ENCODE measurements at regions not wholly inside any gene's neighbourhood (a gene's known extent, or its start where the extent isn't known, plus 50 kb on each side); places are given as distances from the start of the nearest gene placed in this dataset.
A peak's percentile ranks its signal among the peaks of the same experiment; 100 is the strongest.

DNA sequence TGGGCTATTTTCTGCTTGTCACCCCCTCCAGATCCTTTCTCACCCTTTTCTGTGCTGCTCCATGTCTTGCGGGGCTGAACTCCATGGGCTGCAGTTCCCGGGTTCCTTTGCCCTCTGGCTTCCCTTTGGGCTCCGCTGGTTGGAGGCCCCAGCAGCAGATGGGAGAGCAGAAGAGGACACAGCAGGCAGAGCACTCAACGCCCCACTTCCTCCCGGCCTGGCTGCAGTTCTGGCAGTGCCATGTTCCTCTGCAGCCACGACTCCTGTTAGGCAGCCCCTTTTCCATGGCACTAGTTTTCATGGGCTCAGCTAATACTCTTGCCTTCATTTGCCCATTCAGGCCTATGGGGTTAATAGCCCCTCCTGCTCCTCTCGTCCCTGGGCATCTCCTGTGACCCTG is 127.1 kb downstream of the TENT5C start:
- no peak overlapping the region for H4K5ac ChIP-seq (ENCODE audit: insufficient read length, low read depth, low read length)
- no peaks in the 10 kb centered on the region for H3K23me2 ChIP-seq (ENCODE audit: low read depth, low read length)
- H3K18ac ChIP-seq (ENCODE audit: extremely low read depth, low read length), result no peak overlapping the region
- no peak overlapping the region for H3K27ac ChIP-seq (ENCODE audit: low read depth, low read length)
- no peak overlapping the region for H3K4me2 ChIP-seq (ENCODE audit: insufficient read depth in 1 of 2, low read depth in 2 of 2, low read length in 2 of 2)
- H3K79me2 ChIP-seq (ENCODE audit: control insufficient read depth in 1 of 2, insufficient read depth in 2 of 2, low read length in 2 of 2), result no peaks in the 10 kb centered on the region
- no peak overlapping the region for H2BK120ac ChIP-seq (replicated peaks; ENCODE audit: low read depth, low read length)
- no peak overlapping the region for H4K91ac ChIP-seq (replicated peaks; ENCODE audit: insufficient read length, low read length)
- H3K36me3 ChIP-seq (ENCODE audit: control insufficient read depth in 2 of 4, insufficient read depth in 4 of 4, low read length in 3 of 4), result no peaks in the 10 kb centered on the region
- ChIA-PET CTCF (ENCODE audit: partially characterized antibody) (interaction anchor here (1.6 to 2.8 kb wide), 2 partner anchors 21 kb away, joined by 8 to 12 read pairs; no protein-coding TSS in a partner anchor), POLR2A (ENCODE audit: partially characterized antibody) (no interaction called here)
- no peaks in the 10 kb centered on the region for H3K27me3 ChIP-seq (replicated peaks in 1 of 4; ENCODE audit: control insufficient read depth in 3 of 4, extremely low read depth in 1 of 4, insufficient read depth in 3 of 4, low read length in 3 of 4)
- no peak overlapping the region for H2AFZ ChIP-seq (ENCODE audit: low read length)
- H2BK20ac ChIP-seq (ENCODE audit: low read length), result no peak overlapping the region
- H2BK12ac ChIP-seq (ENCODE audit: low read depth, low read length), result no peak overlapping the region
- no peaks in the 10 kb centered on the region for H4K20me1 ChIP-seq (replicated peaks in 1 of 2; ENCODE audit: control insufficient read depth in 1 of 2, insufficient read depth in 2 of 2, low read length in 2 of 2)
- no peak overlapping the region for H3K56ac ChIP-seq (replicated peaks; ENCODE audit: insufficient read length, low read depth, low read length)
- no peak overlapping the region for H3K4me3 ChIP-seq (ENCODE audit: extremely low read depth in 1 of 4, insufficient read depth in 2 of 4, low read depth in 3 of 4, low read length in 4 of 4)
- TF ChIP-seq CTBP2 (IDR thresholded peaks at IDR 0.05; ENCODE audit: borderline replicate concordance, insufficient read depth, insufficient read length, low read length) (no peak), POLR2AphosphoS5 (IDR thresholded peaks at IDR 0.05; ENCODE audit: low read depth, low read length) (no peak), EZH2 (IDR thresholded peaks at IDR 0.05; ENCODE audit: low read depth, low read length, severe bottlenecking) (no peak)
- TF ChIP-seq, protein P1, sequence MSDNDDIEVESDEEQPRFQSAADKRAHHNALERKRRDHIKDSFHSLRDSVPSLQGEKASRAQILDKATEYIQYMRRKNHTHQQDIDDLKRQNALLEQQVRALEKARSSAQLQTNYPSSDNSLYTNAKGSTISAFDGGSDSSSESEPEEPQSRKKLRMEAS (IDR thresholded peaks at IDR 0.05), result no peak
- peak overlapping the region; percentile 11 for H4K8ac ChIP-seq (ENCODE audit: extremely low read depth, insufficient read depth, low read length)
- 88% methylated on average over 7 of the region's 7 CpGs; no CpG with 5 or more reads in 1 of the 2 experiments for WGBS, 2 experiments (ENCODE audit: extremely low coverage in 1 of 2, insufficient coverage in 1 of 2, insufficient read length in 1 of 2, insufficient replicate concordance in 2 of 2, low coverage in 1 of 2, low lambda C conversion rate in 2 of 2, missing lambda C conversion rate in 1 of 2)
- no peak overlapping the region for H3K4ac ChIP-seq (replicated peaks; ENCODE audit: insufficient read length, low read depth, low read length)
- H2BK15ac ChIP-seq (ENCODE audit: low read length), result no peak overlapping the region
- H3K9me3 ChIP-seq (ENCODE audit: insufficient read depth in 2 of 2, low read depth in 1 of 2, low read length in 1 of 2), result no peaks in the 10 kb centered on the region
- no peak overlapping the region for H3K14ac ChIP-seq (ENCODE audit: insufficient read length)
- no peak overlapping the region for H3K23ac ChIP-seq (ENCODE audit: insufficient read length)
- no peak overlapping the region for H2AK5ac ChIP-seq (ENCODE audit: low read depth, low read length)
- DNase-seq (ENCODE audit: low read depth in 1 of 2, low spot score in 2 of 2) (no peak), FAIRE-seq (no peak)
- no peaks in the 10 kb centered on the region for H3K79me1 ChIP-seq (ENCODE audit: low read depth, low read length)
- no peaks in the 10 kb centered on the region for H3K4me1 ChIP-seq (replicated peaks in 1 of 4; ENCODE audit: control insufficient read depth in 3 of 4, insufficient read depth in 4 of 4, low read length in 3 of 4)
- H3K9ac ChIP-seq (replicated peaks in 1 of 4; ENCODE audit: extremely low read depth in 1 of 4, low read depth in 3 of 4, low read length in 3 of 4), result no peak overlapping the region
- no peak overlapping the region for H2BK5ac ChIP-seq (ENCODE audit: low read depth, low read length)

All from H1 (cell line).